ENCODE measurements at regions not wholly inside any gene's neighbourhood (a gene's known extent, or its start where the extent isn't known, plus 50 kb on each side); places are given as distances from the start of the nearest gene placed in this dataset.

DNA sequence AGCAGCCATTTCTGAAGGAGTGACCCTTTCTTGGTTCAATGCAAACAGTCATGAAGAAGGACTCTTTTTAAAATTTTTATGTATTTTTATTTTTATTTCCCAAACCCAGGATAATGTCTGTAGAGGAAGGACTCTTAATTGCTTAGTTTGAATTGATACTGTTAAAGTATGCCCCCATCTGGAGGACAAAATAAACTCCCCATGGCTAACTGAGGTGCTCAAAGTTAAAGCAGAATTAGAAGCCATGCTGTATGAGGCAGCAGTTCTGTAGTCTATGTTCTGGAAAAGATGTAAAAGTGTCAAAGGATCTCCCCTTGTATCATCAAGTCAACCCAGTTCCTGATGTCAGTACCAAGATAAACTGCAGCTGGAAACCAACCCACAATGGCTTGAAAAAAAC is 617.9 kb upstream of the GRM3 start:
- Histone ChIP-seq H4K20me1 (ENCODE audit: insufficient read depth, low read length) (no peaks in the 10 kb centered on the region), H3K9ac (ENCODE audit: low read length) (no peak overlapping the region), H3K27ac (ENCODE audit: low read depth, low read length, poor library complexity, severe bottlenecking) (no peak overlapping the region), H2AFZ (ENCODE audit: low read length) (no peak overlapping the region), H3K4me1 (ENCODE audit: insufficient read depth, low read length, severe bottlenecking) (no peaks in the 10 kb centered on the region), H3K79me2 (ENCODE audit: insufficient read depth, low read length) (no peaks in the 10 kb centered on the region), H3K4me2 (ENCODE audit: low read length) (no peak overlapping the region), H3K9me2 (ENCODE audit: low read depth, low read length) (no peaks in the 10 kb centered on the region), H3K27me3 (ENCODE audit: insufficient read depth, low read length) (no peaks in the 10 kb centered on the region), H3K36me3 (ENCODE audit: insufficient read depth, low read length) (no peaks in the 10 kb centered on the region), H3K9me3 (ENCODE audit: low read length) (no peaks in the 10 kb centered on the region), H3K4me3 (ENCODE audit: low read depth, low read length, poor library complexity, severe bottlenecking) (no peak overlapping the region), H3F3A (ENCODE audit: insufficient read depth, low read length) (no peaks in the 10 kb centered on the region)
- TF ChIP-seq EZH2 (IDR thresholded peaks at IDR 0.05; ENCODE audit: borderline replicate concordance, low read length), result no peak
- TF ChIP-seq, protein P1, sequence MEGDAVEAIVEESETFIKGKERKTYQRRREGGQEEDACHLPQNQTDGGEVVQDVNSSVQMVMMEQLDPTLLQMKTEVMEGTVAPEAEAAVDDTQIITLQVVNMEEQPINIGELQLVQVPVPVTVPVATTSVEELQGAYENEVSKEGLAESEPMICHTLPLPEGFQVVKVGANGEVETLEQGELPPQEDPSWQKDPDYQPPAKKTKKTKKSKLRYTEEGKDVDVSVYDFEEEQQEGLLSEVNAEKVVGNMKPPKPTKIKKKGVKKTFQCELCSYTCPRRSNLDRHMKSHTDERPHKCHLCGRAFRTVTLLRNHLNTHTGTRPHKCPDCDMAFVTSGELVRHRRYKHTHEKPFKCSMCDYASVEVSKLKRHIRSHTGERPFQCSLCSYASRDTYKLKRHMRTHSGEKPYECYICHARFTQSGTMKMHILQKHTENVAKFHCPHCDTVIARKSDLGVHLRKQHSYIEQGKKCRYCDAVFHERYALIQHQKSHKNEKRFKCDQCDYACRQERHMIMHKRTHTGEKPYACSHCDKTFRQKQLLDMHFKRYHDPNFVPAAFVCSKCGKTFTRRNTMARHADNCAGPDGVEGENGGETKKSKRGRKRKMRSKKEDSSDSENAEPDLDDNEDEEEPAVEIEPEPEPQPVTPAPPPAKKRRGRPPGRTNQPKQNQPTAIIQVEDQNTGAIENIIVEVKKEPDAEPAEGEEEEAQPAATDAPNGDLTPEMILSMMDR (IDR thresholded peaks at IDR 0.05; ENCODE audit: low read length), result no peak

DNA sequence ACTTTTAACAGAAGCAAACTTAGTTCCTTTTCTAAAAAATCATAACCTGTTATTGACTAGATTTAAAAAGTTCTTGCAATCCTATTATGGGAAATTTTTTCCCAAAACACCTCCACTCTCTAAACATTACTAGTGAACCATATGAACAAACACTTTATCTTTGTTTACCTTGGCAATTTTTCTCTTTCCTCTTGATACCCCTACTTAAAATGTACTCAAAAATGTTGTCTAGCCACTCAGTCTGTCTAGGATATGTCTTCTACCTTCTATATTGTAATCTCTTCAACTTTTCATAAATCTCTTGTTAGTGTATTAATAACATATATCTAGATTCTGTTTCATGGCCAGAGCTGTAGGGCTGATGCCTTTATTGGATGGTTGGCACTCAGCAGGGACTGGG is 630.0 kb upstream of the GRM3 start:
- TF ChIP-seq EZH2 (IDR thresholded peaks at IDR 0.05; ENCODE audit: borderline replicate concordance, low read length), result no peak
- TF ChIP-seq, protein P1 (IDR thresholded peaks at IDR 0.05; ENCODE audit: low read length), result no peak
- H3K79me2 ChIP-seq (ENCODE audit: insufficient read depth, low read length), result no peaks in the 10 kb centered on the region
- H3K9me3 ChIP-seq (ENCODE audit: low read length), result no peaks in the 10 kb centered on the region
- H3K9ac ChIP-seq (ENCODE audit: low read length), result no peak overlapping the region
- H3K9me2 ChIP-seq (ENCODE audit: low read depth, low read length), result no peaks in the 10 kb centered on the region
- H3K4me1 ChIP-seq (ENCODE audit: insufficient read depth, low read length, severe bottlenecking), result no peaks in the 10 kb centered on the region
- H2AFZ ChIP-seq (ENCODE audit: low read length), result no peak overlapping the region
- H3K4me2 ChIP-seq (ENCODE audit: low read length), result no peak overlapping the region
- no peaks in the 10 kb centered on the region for H4K20me1 ChIP-seq (ENCODE audit: insufficient read depth, low read length)
- no peaks in the 10 kb centered on the region for H3K27me3 ChIP-seq (ENCODE audit: insufficient read depth, low read length)
- H3K27ac ChIP-seq (ENCODE audit: low read depth, low read length, poor library complexity, severe bottlenecking), result no peak overlapping the region
- H3K36me3 ChIP-seq (ENCODE audit: insufficient read depth, low read length), result no peaks in the 10 kb centered on the region
- no peak overlapping the region for H3K4me3 ChIP-seq (ENCODE audit: low read depth, low read length, poor library complexity, severe bottlenecking)
- H3F3A ChIP-seq (ENCODE audit: insufficient read depth, low read length), result no peaks in the 10 kb centered on the region

DNA sequence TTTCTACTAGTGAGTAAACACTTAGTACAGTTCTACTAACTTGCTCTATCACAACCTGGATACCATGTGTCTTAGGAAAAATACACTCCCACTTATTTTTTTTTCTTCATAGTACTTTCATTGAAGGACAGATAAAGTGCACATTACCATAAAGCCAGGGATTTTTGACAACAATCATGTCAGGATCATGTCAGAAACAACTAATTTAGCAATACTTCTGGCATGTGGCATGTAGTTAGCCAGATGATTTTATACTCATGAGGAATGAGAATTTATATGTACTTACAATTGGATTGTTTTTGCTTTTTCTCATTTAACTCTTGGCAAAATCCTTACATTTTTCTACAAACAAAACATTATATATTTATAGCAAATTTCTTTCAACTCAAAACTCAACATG is 630.7 kb upstream of the GRM3 start:
- Histone ChIP-seq H3K9me2 (ENCODE audit: low read depth, low read length) (no peaks in the 10 kb centered on the region), H4K20me1 (ENCODE audit: insufficient read depth, low read length) (no peaks in the 10 kb centered on the region), H3K9ac (ENCODE audit: low read length) (no peak overlapping the region), H3K79me2 (ENCODE audit: insufficient read depth, low read length) (no peaks in the 10 kb centered on the region), H3K27me3 (ENCODE audit: insufficient read depth, low read length) (no peaks in the 10 kb centered on the region), H3K36me3 (ENCODE audit: insufficient read depth, low read length) (no peaks in the 10 kb centered on the region), H3K9me3 (ENCODE audit: low read length) (no peaks in the 10 kb centered on the region), H3K27ac (ENCODE audit: low read depth, low read length, poor library complexity, severe bottlenecking) (no peak overlapping the region), H3K4me2 (ENCODE audit: low read length) (no peak overlapping the region), H3K4me3 (ENCODE audit: low read depth, low read length, poor library complexity, severe bottlenecking) (no peak overlapping the region), H3F3A (ENCODE audit: insufficient read depth, low read length) (no peaks in the 10 kb centered on the region), H3K4me1 (ENCODE audit: insufficient read depth, low read length, severe bottlenecking) (no peaks in the 10 kb centered on the region), H2AFZ (ENCODE audit: low read length) (no peak overlapping the region)
- TF ChIP-seq, protein P1 (IDR thresholded peaks at IDR 0.05; ENCODE audit: low read length), result no peak
- no peak for TF ChIP-seq EZH2 (IDR thresholded peaks at IDR 0.05; ENCODE audit: borderline replicate concordance, low read length)

Measured in OCI-LY1 (cell line).